Renal cortex interstitium (tissue), 11 donors: ENCODE measurements at regions not wholly inside any gene's neighbourhood (a gene's known extent, or its start where the extent isn't known, plus 50 kb on each side); places are given as distances from the start of the nearest gene placed in this dataset.
A peak's percentile ranks its signal among the peaks of the same experiment; 100 is the strongest.

Experiments used
- DNase-seq, 11 donors: peaks; one replicate each; pipeline ENCODE4 v3.0.0-alpha.2; 2013; ENCODE audit warnings: low read depth in 9 of 11, low spot score in 4 of 11; ENCODE audit errors: extremely low read depth in 1 of 11

- peak in 2 of 11 donors; percentile 0 to 1 for DNase-seq
These were observed 398.0 kb downstream of the ADRA2A start for GRCh38 chr10:111474786-111475185.

GRCh38 chr10:111475720-111476119 lies 398.9 kb downstream of the ADRA2A start:
- DNase-seq: no peak

GRCh38 chr10:111478651-111479050 lies 401.8 kb downstream of the ADRA2A start:
- no peak for DNase-seq

- no peak for DNase-seq
These were observed 403.1 kb downstream of the ADRA2A start for GRCh38 chr10:111479966-111480365.

GRCh38 chr10:111481261-111481826 lies 404.5 kb downstream of the ADRA2A start:
- DNase-seq: peak in 1 of 11 donors; percentile 5

DNA sequence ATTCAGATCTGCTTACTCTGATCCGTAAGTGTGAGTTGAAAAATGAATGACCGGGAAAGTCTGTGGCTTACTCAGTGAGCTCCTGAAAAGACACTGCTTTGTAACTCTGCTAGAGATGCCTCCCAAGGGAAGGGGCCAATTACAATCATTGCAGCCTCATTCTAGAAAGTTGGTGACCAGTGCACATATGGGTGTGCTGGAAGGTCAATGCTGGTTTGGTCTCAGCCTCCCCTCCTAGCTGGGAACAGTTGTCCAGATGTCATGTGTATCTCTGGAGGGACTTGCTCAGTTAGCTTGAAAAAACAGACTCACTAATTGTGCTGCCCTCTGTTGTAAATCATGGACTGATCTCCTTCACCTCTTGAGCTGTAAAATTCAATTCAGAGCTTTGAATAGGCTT lies 405.0 kb downstream of the ADRA2A start:
- peak in 9 of 11 donors; percentile 6 to 37 (median 19) for DNase-seq

GRCh38 chr10:111482621-111483216 lies 405.9 kb downstream of the ADRA2A start:
- no peak for DNase-seq

DNA sequence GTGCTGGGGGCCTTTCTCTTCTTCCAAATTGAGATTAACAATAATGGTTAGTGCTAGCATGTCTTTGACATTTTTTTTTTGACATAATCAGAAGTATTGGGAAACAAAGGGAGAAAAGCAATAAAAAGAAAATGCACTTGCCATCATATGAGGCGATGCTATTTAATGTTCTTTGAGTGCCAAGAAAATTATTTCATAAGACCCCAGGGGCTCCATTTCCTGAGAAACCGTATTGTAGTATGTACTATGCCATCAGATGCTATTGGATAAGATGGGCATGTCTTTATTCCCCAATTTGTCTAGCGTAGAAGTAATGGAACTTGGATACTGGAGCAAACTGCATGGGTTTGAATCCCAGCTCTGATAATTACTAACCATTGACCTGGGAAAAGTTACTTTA lies 408.9 kb downstream of the ADRA2A start:
- no peak for DNase-seq

DNA sequence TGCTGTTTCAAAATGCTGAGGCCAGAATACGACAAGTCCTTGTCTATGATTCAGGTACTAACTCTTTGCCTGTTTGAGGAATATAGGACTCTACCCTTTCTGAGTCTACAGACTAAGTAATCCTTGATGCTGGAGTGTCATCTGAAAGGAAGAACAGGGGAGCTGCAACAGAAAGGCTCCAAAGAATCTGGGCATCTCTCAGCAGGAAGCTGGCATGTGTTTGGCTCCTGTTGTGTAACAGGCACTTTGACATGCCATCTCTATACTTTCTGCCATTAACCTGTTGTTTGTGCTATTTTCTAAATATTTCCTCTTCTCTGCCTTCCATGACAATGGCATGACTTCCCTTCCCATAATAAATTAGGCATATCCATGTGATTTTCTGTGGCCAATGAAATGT lies 409.5 kb downstream of the ADRA2A start:
- no peak for DNase-seq

GRCh38 chr10:111488668-111489067 lies 411.8 kb downstream of the ADRA2A start:
- DNase-seq: no peak

- no peak for DNase-seq
These were observed 414.3 kb downstream of the ADRA2A start for GRCh38 chr10:111491154-111491553.

- no peak for DNase-seq
These were observed 416.3 kb downstream of the ADRA2A start for GRCh38 chr10:111493024-111493625.

DNA sequence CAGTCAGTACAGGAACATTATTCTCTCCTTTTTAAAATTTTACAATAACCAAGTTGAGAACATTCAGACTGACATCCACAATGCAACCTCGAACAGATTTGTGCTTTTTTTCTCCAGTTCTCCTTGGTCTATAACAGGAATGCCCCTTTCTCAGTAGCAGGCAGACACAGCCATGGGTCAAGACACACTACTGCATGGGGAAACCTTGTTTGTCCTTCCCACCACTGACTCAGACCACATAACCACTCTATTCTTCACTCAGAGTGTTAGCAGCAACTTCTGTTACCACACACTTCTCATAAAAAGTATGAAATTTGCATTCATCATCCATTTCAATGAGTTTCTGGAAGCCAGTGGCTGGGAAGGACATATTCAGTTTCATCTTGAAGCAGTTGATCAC lies 421.7 kb downstream of the ADRA2A start:
- DNase-seq: no peak

GRCh38 chr10:111504376-111504775 lies 427.5 kb downstream of the ADRA2A start:
- no peak for DNase-seq

DNA sequence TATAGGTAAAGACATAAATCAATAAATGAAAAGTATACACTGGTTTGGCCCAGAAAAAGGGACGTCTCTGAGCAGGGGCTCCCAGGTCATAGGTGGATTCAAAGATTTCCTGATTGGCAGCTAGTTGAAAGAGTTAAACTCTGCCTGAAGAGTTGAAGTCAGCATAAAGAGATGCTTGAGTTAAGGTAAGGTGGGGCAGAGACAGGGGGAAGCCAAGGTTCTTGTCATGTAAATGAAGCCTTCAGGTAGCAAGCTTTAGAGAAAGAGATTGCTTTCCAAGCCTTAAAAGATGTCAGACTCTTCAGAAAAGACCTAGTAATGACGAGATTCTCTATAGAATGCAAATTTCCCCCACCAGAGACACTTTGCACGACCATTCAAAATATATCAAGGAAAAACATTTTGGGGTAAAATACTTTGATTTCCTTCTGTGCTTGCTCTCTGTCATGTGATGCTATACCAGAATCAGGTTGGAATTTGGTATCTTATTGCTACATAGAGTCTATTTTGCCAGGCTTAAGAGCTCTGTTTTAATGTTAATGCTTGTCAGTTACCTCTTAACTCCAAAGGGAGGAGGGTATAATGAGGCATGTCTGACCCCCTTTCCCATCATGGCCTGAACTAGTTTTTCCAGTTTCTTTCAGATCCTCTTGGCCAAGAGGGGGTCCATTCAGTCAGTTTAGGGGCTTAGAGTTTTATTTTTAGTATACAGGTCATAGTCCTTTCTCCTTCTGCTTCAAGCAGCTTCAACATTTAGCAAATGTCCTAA lies 429.6 kb downstream of the ADRA2A start:
- DNase-seq: no peak

DNA sequence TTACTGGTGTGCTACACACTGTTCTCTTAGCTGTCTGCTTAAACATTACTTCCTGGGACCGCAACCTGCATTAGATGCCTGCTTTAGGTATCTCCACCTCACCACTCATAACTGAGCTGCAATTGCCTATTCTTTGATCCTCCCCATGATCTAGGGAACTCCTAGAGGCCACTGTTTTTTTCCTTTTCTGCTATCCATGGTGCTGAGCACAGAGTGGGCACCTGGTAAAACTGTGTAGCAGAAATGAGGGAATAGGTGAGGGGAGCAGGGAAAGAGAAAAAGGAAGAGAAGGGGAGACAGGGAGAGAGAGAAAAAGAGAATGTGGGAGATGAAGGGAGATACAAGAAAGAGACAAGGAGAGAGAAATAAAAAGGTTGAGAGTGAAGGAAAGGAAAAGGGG lies 434.9 kb downstream of the ADRA2A start:
- DNase-seq: peak in 3 of 11 donors; percentile 1 to 9 (median 8)

DNA sequence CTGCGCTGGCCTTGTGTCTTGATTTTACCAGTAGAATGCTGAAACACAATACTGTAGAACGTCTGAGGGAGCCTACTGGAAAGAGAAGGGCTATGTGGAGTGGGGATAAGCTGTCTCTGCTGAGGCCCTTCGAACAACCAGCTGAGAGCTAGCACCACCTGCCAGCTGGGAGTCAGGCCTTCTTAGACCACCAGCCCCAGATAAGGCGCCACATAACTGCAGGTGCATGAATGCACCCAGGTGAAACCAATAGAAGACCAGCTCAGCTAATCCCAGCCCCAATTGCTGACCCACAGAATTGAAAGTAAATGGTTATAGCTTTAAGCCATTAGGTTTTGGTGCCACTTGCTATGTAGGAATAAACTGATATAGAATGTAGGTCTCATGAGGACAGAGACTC lies 438.4 kb downstream of the ADRA2A start:
- DNase-seq: no peak

DNA sequence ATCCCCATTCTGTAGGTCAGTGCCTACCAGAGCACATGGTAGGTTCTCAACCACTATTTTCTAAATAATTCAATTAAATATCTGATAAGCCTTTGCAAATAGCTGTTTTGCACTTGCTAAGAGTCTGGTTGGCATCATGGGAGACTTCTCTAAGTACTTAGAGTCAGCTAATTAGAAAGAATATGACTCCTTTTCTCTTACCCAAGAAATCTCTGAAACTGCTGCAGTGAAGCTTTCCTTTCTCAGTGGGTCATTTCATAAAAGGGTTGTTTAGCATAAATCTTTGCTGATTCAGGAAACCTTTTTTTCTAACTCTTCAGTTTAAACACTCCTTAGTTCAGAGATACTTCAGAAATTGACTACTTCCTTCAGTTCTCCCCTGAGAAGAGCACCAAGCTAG lies 438.9 kb downstream of the ADRA2A start:
- no peak for DNase-seq

DNA sequence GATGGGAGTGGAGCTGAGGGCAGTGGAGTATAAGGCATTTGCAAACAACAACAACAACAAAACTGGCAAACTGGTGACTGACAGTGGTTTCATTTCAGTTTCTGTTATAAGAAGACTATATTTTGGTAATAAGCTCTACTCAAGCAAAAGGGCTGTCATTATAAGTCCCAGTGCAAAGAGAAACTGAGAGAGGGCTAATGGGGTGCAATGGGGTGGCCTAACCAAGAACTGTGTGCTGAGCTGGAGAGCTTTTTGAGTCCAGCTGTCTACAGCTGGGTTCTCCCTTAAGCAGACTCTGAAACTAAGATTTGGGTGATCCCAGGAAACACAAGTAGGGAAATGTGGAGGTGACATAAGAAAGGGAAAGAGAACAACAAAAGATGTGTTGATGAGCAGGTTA lies 439.3 kb downstream of the ADRA2A start:
- no peak for DNase-seq

DNA sequence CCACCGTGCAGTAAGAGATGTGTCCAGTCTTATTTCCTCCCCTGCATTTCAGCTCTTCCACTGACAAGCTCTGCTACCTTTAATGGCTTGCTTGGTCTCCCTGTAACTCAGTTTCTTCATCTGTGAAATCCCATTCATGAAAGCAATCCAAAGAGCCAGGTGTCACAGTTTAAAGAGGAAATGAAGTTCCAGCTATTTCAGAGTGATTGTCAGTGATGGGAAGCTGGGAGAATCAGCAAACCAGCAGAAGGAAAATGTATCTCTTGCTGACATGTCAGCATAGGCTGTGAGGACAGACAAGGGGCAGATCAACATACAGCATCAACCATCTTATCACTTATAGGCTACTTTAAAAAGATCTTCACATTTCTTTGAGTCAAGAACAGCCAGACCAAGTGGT lies 445.3 kb downstream of the ADRA2A start:
- DNase-seq: no peak
